GM21447 (cell line): ENCODE measurements at regions not wholly inside any gene's neighbourhood (a gene's known extent, or its start where the extent isn't known, plus 50 kb on each side); places are given as distances from the start of the nearest gene placed in this dataset.
"Not testable (repeated sequence)": the region's sequence is repeated elsewhere in the genome, so short reads cannot be mapped to it uniquely, and the experiment has no call there.

Source experiments
- ATAC-seq: cut with Tn5 transposase; IDR thresholded peaks from one replicate; pipeline ENCODE4 v1.9.1; 2021; ENCODE audit not compliant: unreplicated experiment

DNA sequence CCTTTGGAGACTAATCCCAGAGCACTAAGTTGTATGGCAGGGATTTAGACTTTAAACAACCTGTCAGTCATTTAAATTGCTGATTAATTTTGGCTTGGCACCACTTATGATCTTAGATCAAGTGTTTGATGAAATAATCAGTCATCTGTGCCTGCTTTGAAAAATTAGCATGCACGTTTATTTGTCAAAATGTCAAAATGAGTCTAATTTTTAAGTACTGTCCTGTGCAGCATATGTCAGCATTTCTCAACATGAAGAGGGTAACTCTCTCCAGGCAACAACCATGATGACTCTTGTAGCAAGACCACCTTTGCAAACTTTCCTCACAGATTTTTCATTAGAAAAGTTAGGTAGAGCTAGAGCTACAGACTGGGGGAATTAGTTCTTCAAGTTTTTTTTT, 155.7 kb upstream of the GJE1 start:
- no peak for ATAC-seq

DNA sequence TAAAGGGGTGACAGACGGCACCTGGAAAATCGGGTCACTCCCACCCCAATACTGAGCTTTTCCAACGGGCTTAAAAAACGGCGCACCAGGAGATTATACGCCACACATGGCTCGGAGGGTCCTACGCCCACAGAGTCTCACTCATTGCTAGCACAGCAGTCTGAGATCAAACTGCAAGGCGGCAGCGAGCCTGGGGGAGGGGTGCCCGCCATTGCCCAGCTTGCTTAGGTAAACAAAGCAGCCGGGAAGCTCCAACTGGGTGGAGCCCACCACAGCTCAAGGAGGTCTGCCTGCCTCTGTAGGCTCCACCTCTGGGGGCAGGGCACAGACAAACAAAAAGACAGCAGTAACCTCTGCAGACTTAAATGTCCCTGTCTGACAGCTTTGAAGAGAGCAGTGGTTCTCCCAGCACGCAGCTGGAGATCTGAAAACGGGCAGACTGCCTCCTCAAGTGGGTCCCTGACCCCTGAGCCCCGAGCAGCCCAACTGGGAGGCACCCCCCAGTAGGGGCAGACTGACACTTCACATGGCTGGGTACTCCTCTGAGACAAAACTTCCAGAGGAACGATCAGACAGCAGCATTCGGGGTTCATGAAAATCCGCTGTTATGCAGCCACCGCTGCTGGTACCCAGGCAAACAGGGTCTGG, 162.8 kb upstream of the GJE1 start:
- ATAC-seq = not testable (repeated sequence)

DNA sequence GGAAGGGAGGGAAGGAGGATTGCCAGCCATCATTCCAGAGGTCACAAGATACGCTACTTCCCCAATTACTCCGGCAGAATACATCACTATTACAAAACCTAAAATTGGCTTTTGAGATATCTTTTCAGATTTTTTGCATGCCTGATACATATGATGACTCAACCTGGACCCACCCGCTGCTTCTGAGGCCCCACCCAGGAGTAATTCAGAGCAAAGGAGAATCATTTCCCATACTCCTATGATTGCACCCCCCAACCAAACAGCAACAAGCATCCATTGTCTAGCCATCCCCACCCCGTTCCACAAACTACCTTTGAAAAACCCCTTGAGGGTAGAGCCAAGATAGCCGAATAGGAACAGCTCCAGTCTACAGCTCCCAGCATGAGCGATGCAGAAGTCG, 163.5 kb upstream of the GJE1 start:
- no peak for ATAC-seq

DNA sequence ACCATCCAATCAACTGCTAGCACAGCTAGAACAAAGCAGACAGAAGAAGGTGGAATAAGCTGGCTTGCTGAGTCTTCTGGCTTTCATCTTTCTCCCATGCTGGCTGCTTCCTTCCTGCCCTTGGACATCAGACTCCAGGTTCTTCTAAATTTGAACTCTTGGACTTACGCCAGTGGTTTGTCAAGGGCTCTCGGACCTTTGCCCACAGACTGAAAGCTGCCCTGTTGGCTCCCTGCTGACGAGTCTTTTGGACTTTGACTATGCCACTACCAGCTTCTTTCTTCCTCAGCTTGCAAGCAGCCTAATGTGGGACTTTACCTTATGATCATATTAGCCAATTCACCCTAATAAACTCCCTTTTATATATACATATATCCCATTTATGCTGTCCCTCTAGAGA, 164.1 kb upstream of the GJE1 start:
- ATAC-seq = no peak

DNA sequence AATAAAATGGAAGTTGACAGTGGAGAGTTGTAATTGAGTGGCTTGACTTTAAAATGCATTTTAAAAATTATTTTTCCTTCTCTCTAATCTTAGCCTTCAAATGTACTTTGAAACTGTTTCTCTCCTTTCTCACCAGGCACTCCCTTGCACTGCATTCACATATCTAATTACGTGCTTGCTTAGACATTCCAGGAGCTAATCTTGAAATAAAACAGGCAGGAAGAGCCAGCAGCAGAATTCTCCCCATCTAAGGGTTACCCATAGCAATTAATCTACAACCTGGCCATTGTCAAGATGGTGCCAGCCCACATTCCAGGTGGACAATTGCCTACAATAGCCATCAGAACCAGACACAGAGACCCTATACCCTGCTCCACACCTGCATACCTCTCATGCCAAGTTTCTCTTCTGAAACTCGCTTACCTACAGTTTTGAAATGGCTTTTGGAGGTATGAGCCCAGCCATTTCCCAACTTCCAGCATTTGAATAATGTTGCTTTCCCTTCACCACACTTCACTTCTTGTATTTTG, 167.6 kb upstream of the GJE1 start:
- ATAC-seq = no peak

DNA sequence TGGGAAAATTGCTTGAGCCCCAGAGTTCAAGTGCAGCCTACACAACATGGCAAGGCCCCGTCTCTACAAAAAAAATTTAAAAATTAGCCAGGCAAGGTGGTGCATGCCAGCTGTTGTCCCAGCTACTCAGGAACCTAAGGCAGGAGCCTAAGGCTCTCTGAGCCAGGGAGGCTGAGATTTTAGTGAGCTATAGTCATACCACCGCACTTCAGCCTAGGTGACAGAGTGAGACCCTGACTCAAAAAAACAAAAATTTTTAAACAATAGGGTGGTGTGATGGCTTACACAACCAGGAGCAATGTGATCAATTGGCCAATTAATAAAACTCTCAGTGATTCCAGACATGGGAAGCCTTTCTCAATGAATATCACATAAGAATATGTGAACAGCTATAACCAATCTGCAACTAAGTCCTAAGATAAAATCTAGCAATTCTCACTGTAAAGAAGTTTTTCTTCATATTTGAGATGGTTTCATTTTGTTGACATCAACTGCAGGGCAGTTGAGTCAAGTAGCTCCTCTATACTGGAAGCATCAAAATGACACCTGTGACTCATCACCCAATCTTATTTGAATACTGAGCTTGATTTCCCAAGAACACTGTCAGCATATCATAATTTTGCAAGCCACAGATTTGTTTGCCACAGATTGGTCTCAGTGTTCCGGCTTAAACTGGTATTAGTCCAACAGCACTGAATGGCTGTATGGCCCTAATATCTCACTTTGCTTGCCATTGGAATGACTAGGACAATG, 169.0 kb upstream of the GJE1 start:
- ATAC-seq = no peak

DNA sequence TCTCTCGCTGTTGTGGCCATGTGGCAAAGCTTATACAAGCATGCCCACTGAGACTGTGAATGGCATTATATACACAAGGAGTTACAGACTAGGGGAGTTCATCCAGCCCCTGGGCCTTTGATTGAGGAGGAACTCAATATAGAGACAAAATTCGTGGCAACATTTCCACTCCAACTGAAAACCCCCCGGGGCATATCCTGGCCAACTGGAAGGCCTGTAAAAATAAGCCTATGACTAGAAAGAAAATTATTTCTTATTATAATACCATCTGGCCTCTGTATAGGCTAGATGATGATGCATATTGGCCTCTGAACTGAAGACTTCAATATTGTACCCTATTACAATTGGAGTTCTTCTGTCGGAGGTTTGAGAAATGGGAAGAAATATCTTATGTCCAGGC, 175.5 kb upstream of the GJE1 start:
- ATAC-seq = no peak

DNA sequence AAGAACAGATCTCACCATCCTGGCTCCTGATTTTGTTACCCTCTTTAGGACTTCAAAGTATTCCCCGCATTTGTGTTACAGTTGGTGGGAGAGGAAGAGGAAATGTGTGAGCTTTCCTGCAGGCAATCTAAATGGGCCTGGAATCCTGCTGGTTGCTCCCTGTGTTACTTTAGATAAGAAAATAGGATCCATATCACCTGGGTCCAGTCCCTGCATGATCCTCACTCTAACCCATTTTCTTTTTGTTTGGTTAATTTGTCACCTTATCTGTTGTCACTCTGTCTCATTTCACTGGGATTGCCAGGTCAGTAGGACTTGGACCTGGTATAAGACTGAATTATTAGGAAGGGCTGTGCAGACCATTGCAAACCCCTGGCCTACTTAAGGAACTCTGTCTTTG, 175.9 kb upstream of the GJE1 start:
- no peak for ATAC-seq

DNA sequence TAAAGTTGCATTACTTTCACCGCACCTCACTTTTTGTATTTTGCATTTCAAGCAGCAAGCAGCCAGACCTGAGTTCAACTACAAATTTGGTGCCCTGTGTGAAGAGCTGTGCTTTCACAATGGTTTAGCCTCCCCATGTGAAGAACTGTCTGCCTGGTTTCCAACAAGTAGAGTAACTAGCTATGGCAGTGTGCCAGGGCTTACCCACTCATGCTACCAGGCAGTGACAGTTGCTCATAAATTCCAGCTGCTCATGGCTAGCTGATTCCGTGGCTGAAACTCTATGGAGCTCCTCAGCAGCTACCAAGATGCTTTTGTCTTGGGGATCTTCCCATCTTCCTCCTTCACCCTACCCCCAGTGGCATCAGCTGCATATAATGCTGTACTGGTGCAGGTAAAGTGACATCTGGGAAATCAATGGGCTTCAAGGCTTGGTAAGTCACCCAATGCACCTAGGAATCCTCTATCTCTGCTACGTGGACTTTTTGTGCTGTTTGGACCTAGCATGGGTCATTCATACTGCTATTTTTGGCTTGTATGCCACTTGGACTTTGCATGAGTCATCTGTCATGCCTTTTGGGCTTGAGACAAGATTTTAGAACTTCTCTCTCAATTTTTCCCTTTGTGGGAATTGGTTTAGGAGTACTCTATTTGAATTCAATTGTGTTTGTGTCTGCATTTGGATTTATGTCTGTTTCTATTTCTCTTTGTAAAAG, 176.5 kb upstream of the GJE1 start:
- ATAC-seq = no peak

DNA sequence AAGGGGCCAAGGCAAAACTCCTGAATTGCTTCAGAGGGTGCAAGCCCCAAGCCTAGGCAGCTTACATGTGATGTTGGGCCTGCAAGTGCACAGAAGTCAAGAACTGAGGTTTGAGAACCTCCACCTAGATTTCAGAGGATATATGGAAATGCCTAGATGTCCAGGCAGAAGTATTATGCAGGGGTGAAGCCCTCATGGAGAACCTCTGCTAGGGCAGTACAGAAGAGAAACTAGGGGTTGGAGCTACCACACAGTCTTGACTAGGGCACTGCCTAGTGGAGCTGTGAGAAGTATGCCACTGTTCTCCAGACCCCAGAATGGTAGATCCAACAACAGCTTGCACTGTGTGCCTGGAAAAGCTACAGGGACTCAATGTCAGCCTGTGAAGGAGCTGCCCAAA, 179.7 kb upstream of the GJE1 start:
- no peak for ATAC-seq

DNA sequence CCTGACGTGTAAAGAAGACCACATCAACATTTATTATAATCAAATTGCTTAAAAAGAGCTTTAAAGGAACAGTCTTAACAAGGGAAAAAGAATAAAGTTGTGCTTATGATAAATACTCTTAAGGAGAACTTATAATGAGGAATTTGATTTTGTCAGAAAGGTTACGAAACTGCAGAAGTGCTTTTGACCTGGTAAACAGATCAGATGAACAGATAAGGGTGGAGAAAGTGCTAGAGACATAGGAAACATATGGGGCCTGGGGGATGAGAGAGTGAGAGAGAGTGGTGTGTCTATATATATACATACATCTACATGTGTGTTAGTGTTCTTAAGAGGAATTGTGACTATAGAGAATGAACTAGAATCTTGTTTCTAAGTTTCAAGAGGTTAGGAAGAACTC, 186.2 kb upstream of the GJE1 start:
- no peak for ATAC-seq

DNA sequence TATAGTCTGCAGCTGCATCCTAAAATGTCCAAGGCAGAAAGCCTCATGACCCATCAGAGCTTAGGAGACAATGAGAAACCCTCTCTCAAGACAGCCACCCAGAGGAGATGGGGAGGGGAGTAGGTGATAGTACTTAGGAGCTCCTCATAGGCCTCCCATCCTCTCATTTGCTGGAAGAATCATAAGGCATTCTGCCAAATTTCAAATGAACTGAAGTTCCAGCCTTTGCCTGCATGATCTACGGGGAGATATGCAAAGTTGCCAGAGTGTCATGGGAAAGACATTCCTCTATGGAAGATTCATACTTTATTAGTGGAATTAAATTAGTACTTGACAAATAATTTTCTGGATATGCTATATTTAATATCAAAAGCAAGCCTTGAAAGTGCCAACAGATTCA, 194.1 kb upstream of the GJE1 start:
- no peak for ATAC-seq

DNA sequence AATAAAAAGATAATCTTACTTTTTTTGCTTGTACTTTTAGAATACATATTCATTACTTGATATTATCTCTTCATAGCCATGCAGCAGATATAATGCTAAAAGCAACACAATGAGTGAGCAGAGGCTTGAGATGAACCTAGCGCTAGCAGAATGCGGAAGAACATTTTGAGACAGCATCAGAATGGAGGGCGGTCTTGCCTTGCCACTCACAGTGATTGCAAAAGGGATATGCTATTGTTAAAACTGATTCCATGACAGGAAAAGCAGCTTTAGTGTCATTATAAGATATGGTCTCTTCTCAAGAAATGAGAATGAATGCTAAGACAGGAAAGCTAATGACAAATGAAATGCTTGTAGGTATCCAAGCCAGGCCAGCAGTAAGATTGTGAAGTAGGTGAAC, 200.0 kb upstream of the GJE1 start:
- ATAC-seq = no peak

DNA sequence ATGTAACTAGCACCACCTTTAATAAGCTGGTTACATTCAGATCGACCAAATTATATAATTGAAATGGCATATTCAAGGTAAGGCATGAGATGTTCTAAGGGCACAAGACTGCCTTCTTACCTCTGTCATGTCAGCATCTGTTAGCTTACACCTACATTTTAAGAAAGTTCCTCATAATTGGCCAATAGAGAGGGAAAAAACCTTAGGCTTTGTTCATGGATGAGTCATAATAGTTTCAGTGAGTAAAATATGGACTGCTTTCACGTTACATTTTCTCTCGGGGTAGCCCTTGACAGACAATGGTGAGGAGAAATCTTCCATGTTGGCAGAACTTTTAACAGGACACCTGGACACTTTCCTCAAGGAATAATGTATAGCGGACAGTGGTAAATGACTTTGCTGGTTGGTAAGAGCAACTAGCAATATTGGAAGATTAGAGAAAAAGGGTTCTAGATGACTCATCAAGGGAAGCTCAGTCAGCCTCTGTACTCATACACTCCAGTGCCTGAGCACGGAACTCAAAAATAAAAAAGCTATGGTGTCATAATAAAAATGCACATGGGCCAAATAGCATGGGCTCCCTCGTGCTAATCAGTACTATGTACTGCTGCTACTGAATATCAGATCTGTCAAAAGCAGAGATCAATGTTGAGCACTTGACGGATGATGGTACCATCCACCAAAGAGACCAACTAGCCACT, 206.4 kb upstream of the GJE1 start:
- not testable (repeated sequence) for ATAC-seq

DNA sequence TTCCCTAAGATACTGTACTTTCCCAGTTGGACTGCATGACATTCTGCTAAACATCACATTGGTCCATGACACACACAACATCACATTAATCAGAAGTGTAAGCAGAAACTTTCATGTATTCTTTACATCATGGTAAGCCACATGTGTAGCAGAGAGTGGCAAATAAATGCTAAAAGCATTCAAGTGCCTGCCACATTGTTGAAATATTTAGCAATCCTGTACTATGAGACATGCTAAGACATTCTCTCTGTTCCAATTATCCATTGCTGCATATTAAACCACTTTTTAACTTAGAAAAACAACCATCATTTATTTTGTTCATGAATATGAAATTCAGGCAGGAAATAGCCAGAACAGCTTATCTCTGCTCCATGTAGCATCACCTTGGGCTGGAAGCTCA, 207.7 kb upstream of the GJE1 start:
- no peak for ATAC-seq

DNA sequence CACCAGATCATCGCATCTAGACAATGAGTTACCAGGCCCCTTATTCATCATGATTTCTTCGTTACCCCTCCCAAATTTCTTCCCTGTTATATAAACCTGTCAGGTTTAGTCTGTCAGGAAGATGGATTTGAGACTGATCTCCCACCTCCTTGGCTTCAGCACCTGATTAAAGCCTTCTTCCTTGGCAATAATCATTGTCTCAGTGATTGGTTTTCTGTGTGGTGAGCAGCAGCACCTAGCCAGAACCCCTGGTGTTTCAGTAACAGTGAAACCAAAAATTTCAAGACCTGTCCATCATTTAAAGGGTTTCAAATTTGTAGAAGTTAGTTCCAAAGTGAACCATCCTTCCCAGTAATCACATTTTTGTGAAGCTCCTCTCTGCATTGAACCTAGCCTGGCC, 209.8 kb upstream of the GJE1 start:
- no peak for ATAC-seq

DNA sequence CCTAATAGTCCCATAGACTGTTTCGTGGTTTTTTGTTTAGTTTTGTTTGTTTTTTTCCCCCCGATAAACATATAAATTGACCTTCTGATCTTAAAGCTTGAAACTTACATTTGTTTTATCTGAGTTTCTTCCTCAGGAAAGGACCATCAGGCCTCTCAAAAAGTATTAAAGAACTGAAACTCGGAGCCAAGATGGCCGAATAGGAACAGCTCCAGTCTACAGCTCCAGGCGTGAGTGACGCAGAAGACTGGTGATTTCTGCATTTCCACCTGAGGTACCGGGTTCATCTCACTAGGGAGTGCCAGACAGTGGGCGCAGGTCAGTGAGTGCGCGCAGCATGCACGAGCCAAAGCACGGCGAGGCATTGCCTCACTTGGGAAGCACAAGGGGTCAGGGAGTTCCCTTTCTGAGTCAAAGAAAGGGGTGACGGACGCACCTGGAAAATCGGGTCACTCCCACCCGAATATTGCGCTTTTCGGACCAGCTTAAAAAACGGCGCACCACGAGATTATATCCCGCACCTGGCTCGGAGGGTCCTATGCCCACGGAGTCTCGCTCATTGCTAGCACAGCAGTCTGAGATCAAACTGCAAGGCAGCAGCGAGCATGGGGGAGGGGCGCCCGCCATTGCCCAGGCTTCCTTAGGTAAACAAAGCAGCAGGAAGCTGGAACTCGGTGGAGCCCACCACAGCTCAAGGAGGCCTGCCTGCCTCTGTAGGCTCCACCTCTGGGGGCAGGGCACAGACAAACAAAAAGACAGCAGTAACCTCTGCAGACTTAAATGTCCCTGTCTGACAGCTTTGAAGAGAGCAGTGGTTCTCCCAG, 215.8 kb upstream of the GJE1 start:
- not testable (repeated sequence) for ATAC-seq

DNA sequence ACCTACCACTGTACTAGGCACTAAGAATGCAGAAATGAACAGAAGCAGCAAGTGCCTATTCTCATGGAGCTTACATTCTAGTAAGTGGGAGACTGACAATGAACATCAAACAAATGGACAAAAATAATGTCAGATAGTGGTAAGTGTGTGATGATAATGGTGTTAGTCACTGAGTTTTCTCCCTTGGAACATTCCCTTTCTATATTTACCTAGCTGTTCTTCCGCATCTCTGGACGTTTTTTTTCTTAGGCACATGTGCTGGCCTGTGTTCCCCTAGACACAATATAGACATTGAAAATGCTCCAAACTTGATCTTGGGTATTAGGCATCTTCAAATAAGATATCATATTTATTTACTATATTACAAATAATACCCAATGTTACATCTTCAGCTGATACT, 218.1 kb upstream of the GJE1 start:
- ATAC-seq = no peak

DNA sequence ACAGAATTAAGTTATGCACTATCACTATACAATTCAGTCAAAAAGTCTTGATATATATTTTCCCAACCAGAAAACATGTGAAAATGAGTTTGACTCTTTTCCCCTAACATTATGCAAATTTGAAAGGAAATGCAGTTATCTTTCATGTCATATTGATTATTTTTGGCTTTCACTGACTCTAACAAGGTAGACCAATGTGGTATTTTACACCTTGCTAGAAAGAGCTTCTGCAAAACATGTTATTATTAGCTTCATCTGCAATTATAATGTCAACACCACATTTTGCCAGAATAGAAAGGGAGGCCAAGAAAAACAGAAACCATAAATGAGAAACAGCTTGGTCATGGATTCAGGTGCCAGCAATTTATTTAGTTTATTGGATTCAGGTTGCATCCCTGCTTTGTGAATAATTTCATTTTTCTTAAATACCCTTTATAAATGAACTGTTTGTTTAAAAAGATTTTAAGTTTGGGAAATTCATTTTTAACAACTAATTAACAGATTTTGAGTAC, 226.1 kb upstream of the GJE1 start:
- ATAC-seq = no peak

DNA sequence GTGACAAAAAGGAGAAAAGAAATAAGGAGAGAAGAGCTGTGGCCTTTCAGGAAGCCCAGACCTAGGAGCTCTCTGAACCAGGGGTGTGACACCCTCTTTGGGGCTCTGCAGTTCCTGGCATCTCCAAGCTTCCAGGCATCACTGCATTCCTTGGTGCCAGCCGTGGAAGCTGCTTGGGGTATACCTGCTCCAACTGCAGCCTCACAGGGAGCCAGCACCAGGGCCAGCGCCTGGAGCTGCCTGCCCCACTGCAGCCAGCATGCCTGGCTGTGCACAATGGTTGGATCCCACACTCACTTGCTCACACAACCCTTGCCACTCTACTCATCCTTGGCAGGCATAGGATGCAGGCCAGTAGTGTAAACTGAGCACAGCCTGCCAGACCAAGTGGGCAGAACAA, 242.1 kb upstream of the GJE1 start:
- no peak for ATAC-seq
